BJ (cell line): ENCODE measurements at regions not wholly inside any gene's neighbourhood (a gene's known extent, or its start where the extent isn't known, plus 50 kb on each side); places are given as distances from the start of the nearest gene placed in this dataset.

ENCODE experiments used
- CTCF ChIA-PET: fragments of 350-600 bp; formaldehyde crosslinking; extraction: SDS; loops from one replicate; lab custom pipeline; 2021; ENCODE audit warnings: antibody characterized with exemption, inconsistent platforms; lab: Yijun Ruan, JAX
- POLR2A ChIA-PET: fragments of 300-600 bp; sonication (Branson Sonifier 250); formaldehyde crosslinking; extraction: SDS; loops from one replicate; lab custom pipeline; 2021; ENCODE audit warnings: antibody characterized with exemption; lab: Charles Lee
- DNase-seq: peaks from one replicate; pipeline ENCODE4 v3.0.0-alpha.2; 2011; ENCODE audit warnings: low read depth
- H3K27me3 ChIP-seq: 2 replicates; pipeline ENCODE4 v1.6.0; 2011; ENCODE audit warnings: low read length; ENCODE audit not compliant: control insufficient read depth, insufficient read depth
- H3K36me3 ChIP-seq: 2 replicates; pipeline ENCODE4 v1.5.1; 2011; ENCODE audit warnings: low read length; ENCODE audit not compliant: control insufficient read depth, insufficient read depth
- H3K4me3 ChIP-seq: 2 replicates; pipeline ENCODE4 v1.5.1; 2011; ENCODE audit warnings: low read depth, mild to moderate bottlenecking, control low read depth, low read length
- TF ChIP-seq, protein P1 (sequence below): IDR thresholded peaks from 2 replicates; pipeline ENCODE4 v1.5.1; 2011; ENCODE audit warnings: low read depth, mild to moderate bottlenecking, control low read depth, inconsistent platforms, low read length, moderate library complexity; ENCODE audit not compliant: insufficient read depth

DNA sequence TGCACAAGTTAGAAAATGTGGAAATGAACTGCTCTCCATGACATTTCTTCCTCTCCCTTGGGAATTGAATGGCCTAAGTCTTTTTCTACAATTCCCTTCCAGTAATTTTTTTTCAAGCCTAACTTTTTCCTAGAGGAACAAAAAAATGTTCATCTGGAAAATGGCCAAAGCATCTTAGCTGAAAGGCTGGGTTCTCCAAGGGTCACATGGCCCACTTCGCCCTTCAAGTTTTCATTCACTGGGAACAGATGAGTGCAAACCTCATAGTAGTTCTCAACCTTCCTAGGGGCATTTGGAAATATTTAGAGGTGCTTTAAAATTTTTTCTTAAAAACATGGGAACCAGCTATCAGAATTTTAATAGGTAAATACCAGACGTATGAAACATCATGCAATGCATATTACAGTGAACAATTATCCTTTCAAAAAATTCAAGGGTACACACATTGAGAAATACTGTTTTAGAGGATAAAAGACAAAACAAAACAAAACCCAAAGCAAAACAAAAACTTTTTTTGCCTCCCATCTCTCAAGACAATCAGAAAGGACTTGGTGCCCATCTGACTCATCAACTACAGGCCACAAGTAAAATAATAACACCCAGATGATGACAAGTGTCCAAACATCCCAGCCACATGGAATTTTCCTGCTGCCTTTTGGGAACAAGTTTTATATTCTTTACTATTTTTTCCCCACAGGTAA is 208.8 kb downstream of the SLITRK6 start:
- POLR2A ChIA-PET = no interaction called here
- TF ChIP-seq, protein P1, sequence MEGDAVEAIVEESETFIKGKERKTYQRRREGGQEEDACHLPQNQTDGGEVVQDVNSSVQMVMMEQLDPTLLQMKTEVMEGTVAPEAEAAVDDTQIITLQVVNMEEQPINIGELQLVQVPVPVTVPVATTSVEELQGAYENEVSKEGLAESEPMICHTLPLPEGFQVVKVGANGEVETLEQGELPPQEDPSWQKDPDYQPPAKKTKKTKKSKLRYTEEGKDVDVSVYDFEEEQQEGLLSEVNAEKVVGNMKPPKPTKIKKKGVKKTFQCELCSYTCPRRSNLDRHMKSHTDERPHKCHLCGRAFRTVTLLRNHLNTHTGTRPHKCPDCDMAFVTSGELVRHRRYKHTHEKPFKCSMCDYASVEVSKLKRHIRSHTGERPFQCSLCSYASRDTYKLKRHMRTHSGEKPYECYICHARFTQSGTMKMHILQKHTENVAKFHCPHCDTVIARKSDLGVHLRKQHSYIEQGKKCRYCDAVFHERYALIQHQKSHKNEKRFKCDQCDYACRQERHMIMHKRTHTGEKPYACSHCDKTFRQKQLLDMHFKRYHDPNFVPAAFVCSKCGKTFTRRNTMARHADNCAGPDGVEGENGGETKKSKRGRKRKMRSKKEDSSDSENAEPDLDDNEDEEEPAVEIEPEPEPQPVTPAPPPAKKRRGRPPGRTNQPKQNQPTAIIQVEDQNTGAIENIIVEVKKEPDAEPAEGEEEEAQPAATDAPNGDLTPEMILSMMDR = no peak
- CTCF ChIA-PET = interaction anchor here (0.7 kb wide), 1 partner anchor 9 kb away, joined by 3 read pairs; no protein-coding TSS in a partner anchor
- DNase-seq = peak; percentile 30
- Histone ChIP-seq H3K36me3 (no peaks in the 10 kb centered on the region), H3K27me3 (no peaks in the 10 kb centered on the region), H3K4me3 (no peak overlapping the region)

DNA sequence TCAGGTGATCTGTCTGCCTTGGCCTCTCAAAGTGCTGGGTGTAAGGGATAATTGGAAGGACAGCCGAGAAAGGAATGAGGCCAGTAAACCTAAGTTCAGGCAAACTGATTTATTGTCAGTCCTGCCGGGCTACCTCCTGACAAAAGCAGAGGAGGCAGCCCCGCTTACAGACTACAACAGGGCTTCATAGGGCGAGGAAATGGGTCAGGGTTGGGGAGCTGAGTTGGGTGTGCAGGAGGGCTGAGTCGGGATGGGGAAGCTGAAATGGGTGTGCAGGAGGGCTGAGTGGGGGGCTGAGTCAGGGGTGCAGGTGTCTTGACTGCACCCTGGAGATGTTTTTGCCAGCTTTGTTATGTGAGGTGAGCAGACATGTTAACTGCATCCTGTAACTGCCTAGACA is 210.2 kb downstream of the SLITRK6 start:
- POLR2A ChIA-PET = no interaction called here
- H3K4me3 ChIP-seq = no peak overlapping the region
- CTCF ChIA-PET = interaction anchor here (0.6 kb wide), 1 partner anchor 10 kb away, joined by 4 read pairs; no protein-coding TSS in a partner anchor
- no peak for DNase-seq
- TF ChIP-seq, protein P1 = no peak
- H3K27me3 ChIP-seq = no peaks in the 10 kb centered on the region
- no peaks in the 10 kb centered on the region for H3K36me3 ChIP-seq

DNA sequence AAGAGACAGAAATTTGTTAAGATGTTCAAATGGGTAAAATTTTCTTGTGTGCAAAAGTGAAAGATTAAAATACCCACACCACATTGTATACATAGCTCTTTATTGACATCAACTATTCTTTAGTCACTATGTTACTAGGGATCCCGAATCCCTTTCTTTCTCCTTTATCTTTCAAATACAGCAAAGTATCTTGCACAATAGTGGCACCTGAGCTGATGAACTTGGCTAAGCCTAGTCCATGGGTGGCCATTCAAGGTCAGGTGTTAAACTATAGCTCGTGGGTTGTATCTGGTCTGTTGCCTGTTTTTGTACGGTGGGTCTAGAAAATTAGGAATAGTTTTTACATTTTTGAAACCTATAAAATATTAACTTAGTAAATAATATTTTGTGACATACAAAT is 210.9 kb downstream of the SLITRK6 start:
- Histone ChIP-seq H3K36me3 (no peaks in the 10 kb centered on the region), H3K27me3 (no peaks in the 10 kb centered on the region), H3K4me3 (no peak overlapping the region)
- TF ChIP-seq, protein P1 = no peak
- POLR2A ChIA-PET = no interaction called here
- CTCF ChIA-PET = no interaction called here
- DNase-seq = no peak

DNA sequence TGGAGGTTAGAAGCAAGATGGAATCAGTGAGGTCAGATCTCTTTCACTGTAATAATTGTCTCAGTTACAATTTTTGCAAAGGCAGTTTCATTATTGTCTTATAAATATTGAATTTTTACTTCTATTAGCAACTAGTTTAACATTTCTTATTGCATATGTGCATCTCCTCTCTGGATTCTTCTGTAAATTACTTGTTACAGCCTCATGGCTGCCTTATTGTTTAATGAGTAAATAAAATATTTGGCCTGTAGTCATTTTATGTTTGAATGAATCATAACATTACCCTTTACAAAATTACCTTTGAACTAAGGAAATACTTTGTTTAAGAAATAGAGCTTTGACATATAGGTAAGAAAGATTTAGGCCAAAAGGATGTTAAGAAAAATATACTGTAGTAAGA is 212.4 kb downstream of the SLITRK6 start:
- CTCF ChIA-PET = no interaction called here
- TF ChIP-seq, protein P1 = no peak
- POLR2A ChIA-PET = no interaction called here
- DNase-seq = no peak
- no peaks in the 10 kb centered on the region for H3K36me3 ChIP-seq
- H3K27me3 ChIP-seq = no peaks in the 10 kb centered on the region
- H3K4me3 ChIP-seq = no peak overlapping the region

DNA sequence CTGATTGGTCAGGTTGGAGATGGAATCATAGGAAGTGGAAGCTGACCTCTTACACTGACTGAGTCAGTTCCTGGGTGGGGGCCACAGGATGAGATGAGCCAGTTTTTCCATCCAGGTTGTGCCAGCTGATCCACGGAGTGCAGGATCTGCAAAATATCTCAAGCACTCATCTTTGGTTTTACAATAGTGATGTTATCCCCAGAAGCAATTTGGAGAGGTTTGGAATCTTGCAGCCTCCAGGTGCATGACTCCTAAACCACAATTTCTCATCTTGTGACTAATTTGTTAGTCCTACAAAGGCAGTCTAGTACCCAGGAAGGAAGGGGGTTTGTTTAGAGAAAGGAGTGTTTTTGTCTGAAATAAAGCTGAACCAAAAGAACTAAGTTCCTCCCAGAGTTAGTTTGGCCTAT is 212.8 kb downstream of the SLITRK6 start:
- POLR2A ChIA-PET = no interaction called here
- DNase-seq = peak; percentile 70
- CTCF ChIA-PET = no interaction called here

More for the DNA sequence above, 212.8 kb downstream of the SLITRK6 start:
- no peak overlapping the region for H3K4me3 ChIP-seq
- no peaks in the 10 kb centered on the region for H3K27me3 ChIP-seq
- TF ChIP-seq, protein P1 = no peak
- no peaks in the 10 kb centered on the region for H3K36me3 ChIP-seq
